Pancreas (tissue), 10 donors: ENCODE measurements at regions not wholly inside any gene's neighbourhood (a gene's known extent, or its start where the extent isn't known, plus 50 kb on each side); places are given as distances from the start of the nearest gene placed in this dataset.
"Not testable (repeated sequence)": the region's sequence is repeated elsewhere in the genome, so short reads cannot be mapped to it uniquely, and the experiment has no call there.

ENCODE experiments used
- ATAC-seq, 4 donors: fragments of 200-7000 bp; cut with Tn5 transposase; one replicate each; pipeline versions ENCODE4 v1.8.0 to v1.9.1; 2020; ENCODE audit warnings: mild to moderate bottlenecking in 4 of 4, moderate library complexity in 4 of 4
- DNase-seq, 6 donors: peaks; one replicate each; pipeline ENCODE4 v3.0.0-alpha.2; 2020
- FAIRE-seq: peaks from 2 replicates; lab custom pipeline; 2012; peaks lifted over from hg19 to GRCh38; lab: Jason Lieb, UNC
- H3K27ac ChIP-seq, 4 donors: fragments of 200-600 bp; sonication (generic); 1 replicate in 3 of 4; 2 replicates in 1 of 4; pipeline versions ENCODE4 v1.5.0 to v1.8.0; 2020
- H3K27me3 ChIP-seq, 4 donors: fragments of 200-600 bp; one replicate each; pipeline ENCODE4 v1.8.0; 2021
- H3K36me3 ChIP-seq, 3 donors: fragments of 200-600 bp; sonication (generic) in 1 of 3; one replicate each; pipeline versions ENCODE4 v1.5.0 to v1.8.0; 2020 to 2021
- H3K4me1 ChIP-seq, 3 donors: fragments of 200-600 bp; one replicate each; pipeline ENCODE4 v1.8.0; 2021
- H3K4me3 ChIP-seq, 4 donors: fragments of 200-600 bp; sonication (generic) in 2 of 4; one replicate each; pipeline versions ENCODE4 v1.5.0 to v1.8.0; 2020 to 2021
- H3K9me3 ChIP-seq, 4 donors: fragments of 200-600 bp; one replicate each; pipeline ENCODE4 v1.8.0; 2021
- CTCF ChIP-seq, 4 donors: fragments of 200-600 bp; sonication (generic) in 3 of 4; IDR thresholded peaks; one replicate each; pipeline versions ENCODE4 v1.5.0 to v1.8.0; 2021; ENCODE audit warnings: antibody characterized with exemption in 4 of 4
- WGBS, 2 donors: extraction: QIAGEN DNeasy Blood & Tissue Kit; methylation state at CpG; one replicate each; pipeline ENCODE4 v1.1.7; 2013; 5-methylcytosine and 5-hydroxymethylcytosine counted together
- intact Hi-C, 3 donors: fragments of 100-400 bp; cut with DNase I; formaldehyde crosslinking; loops; one replicate each; pipeline versions ENCODE4 v1.11.1 to v1.14.2; 2022
- donor health status: healthy with polysubstance abuse.
- donor health status: DM: no; HTN: no; CAD: no; lungs with moderate emphysema.
- donor health status: DM: no; HTN: no; CAD: no.
- donor health status: control.
- donor health status: control.
- donor health status: Bipolar disorder and iron deficiency.
- donor health status: DM: yes; HTN: yes; CAD: no.
- donor health status: DM: no; HTN: no; CAD: no.
- donor health status: DM: no; HTN: no; CAD: no.
- donor health status: DM: yes; HTN: yes; CAD: no.

- no peak for FAIRE-seq
- Histone ChIP-seq H3K4me1 (no peaks in the 10 kb centered on the region), H3K36me3 (no peaks in the 10 kb centered on the region), H3K27ac (no peak overlapping the region), H3K9me3 (no peaks in the 10 kb centered on the region), H3K4me3 (no peak overlapping the region), H3K27me3 (no peaks in the 10 kb centered on the region)
- WGBS, 2 donors, result 34 to 36% methylated on average over 1 of the region's 1 CpG
- no peak for DNase-seq
- intact Hi-C loops, result no loop called here
- no peak for ATAC-seq
- no peak for TF ChIP-seq CTCF (IDR thresholded peaks at IDR 0.05)
These were observed 549.4 kb upstream of the KLF4 start for GRCh38 chr9:108039012-108039411.

- DNase-seq (no peak), FAIRE-seq (no peak), ATAC-seq (no peak)
- TF ChIP-seq CTCF (IDR thresholded peaks at IDR 0.05), result no peak
- Histone ChIP-seq H3K4me3 (no peak overlapping the region), H3K4me1 (no peaks in the 10 kb centered on the region), H3K27me3 (no peaks in the 10 kb centered on the region), H3K27ac (no peak overlapping the region), H3K9me3 (no peaks in the 10 kb centered on the region), H3K36me3 (no peaks in the 10 kb centered on the region)
- WGBS, 2 donors, result 76 to 78% methylated on average over 1 of the region's 1 CpG
- intact Hi-C loops, result no loop called here
These were observed 545.9 kb upstream of the KLF4 start for GRCh38 chr9:108035487-108035886.

DNA sequence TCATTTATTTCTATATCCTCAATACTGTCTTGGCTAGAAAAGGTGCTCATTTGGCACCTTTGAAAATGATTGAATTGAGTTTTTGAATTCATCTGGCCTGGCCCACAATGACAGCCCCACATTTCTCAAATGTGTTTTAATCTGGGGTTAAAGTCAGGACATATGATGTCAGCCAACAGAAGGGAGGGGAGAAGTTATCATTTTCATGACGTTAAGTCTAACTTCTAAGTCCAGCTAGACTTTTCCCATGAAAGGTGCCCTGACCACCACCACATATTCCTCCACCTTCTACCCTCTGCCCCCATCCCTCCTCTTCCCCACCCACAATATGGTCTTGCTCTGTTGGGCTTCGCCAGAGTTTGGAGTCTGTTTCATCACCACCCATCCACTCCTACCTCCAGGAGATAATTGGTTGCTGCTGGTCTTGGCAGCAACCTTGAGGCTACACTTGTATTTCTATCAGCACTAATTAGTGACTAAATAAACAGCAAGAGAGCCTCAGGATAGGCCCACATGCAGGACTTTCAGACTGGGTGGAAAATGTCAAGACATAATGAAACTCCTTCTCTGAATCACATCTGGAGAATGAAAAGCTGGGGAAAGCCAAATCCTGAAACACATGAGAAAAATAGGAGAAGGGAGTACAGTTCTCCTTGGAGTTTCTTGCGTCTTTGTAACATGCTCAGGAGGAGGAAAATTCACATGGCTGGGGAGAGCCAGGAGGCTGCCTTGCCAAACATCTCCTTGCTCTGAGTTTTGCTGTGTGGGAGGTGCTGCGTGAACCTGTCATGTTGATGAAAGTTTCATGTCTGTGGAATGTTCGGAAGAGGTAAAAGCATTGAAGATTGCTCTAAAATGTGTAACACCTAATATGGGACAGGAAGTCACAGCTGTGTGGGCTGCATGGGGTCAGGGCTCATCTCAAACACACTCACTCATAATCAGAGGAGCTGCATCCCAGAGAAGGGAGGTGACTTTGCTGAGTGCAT, 544.7 kb upstream of the KLF4 start:
- Histone ChIP-seq H3K36me3 (no peaks in the 10 kb centered on the region), H3K4me1 (no peaks in the 10 kb centered on the region), H3K27ac (no peak overlapping the region), H3K27me3 (no peaks in the 10 kb centered on the region), H3K4me3 (no peak overlapping the region), H3K9me3 (no peaks in the 10 kb centered on the region)
- intact Hi-C loops, result no loop called here
- no peak for TF ChIP-seq CTCF (IDR thresholded peaks at IDR 0.05)
- 65 to 71% methylated on average over 5 of the region's 5 CpGs for WGBS, 2 donors
- ATAC-seq (peak in 2 of 4 donors; percentile 51 to 63), DNase-seq (no peak), FAIRE-seq (no peak)

DNA sequence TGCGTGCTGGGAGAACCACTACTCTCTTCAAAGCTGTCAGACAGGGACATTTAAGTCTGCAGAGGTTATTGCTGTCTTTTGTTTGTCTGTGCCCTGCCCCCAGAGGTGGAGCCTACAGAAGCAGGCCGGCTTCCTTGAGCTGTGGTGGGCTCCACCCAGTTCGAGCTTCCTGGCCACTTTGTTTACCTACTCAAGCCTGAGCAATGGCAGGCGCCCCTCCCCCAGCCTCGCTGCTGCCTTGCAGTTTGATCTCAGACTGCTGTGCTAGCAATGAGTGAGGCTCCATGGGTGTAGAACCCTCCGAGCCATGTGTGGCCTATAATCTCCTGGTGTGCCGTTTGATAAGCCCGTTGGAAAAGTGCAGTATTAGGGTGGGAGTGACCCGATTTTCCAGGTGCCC, 542.5 kb upstream of the KLF4 start:
- H3K4me1 ChIP-seq, H3K27ac ChIP-seq, DNase-seq, H3K9me3 ChIP-seq, H3K4me3 ChIP-seq, FAIRE-seq, intact Hi-C loops, ATAC-seq, H3K36me3 ChIP-seq, H3K27me3 ChIP-seq: not testable (repeated sequence)
- 69 to 88% methylated on average over 7 to 9 of the region's 9 CpGs for WGBS, 2 donors

- intact Hi-C loops, H3K27ac ChIP-seq, FAIRE-seq, H3K27me3 ChIP-seq, H3K4me3 ChIP-seq, H3K9me3 ChIP-seq, DNase-seq, H3K36me3 ChIP-seq, H3K4me1 ChIP-seq, ATAC-seq: not testable (repeated sequence)
- WGBS, 2 donors, result 76 to 82% methylated on average over 11 of the region's 11 CpGs
These were observed 541.7 kb upstream of the KLF4 start for GRCh38 chr9:108031221-108031620.

DNA sequence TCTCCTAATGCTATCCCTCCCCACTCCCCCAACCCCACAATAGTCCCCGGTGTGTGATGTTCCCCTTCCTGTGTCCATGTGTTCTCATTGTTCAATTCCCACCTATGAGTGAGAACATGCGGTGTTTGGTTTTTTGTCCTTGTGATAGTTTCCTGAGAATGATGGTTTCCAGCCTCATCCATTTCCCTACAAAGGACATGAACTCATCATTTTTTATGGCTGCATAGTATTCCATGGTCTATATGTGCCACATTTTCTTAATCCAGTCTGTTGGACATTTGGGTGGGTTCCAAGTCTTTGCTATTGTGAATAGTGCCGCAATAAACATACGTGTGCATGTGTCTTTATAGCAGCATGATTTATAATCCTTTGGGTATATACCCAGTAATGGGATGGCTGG, 537.1 kb upstream of the KLF4 start:
- DNase-seq, H3K27ac ChIP-seq, FAIRE-seq, H3K27me3 ChIP-seq, H3K36me3 ChIP-seq, H3K9me3 ChIP-seq, H3K4me1 ChIP-seq, ATAC-seq, intact Hi-C loops, H3K4me3 ChIP-seq: not testable (repeated sequence)
- 86 to 91% methylated on average over 3 to 4 of the region's 4 CpGs for WGBS, 2 donors
